ENCODE measurements at regions not wholly inside any gene's neighbourhood (a gene's known extent, or its start where the extent isn't known, plus 50 kb on each side); places are given as distances from the start of the nearest gene placed in this dataset.

DNA sequence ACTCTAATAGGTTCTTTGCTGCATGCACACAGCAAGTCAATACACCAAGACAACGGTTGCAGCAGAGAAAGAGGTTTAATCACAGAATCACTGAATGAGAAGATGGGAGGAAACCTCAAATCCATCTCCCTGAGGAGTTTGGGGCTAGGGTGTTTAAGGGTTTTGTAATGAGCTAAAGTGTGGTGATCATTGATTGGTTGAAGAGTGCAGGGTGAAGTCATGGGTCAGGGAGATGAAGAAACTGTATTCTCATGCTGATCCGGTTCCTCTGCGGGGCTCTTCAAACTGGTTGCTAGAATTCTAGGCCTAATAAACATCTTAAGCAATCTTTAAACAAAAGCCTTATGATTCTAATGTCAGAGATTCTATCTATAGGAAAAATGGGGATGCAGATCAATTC, 432.5 kb upstream of the FAM47C start:
- no peak overlapping the region for H3K27ac ChIP-seq

DNA sequence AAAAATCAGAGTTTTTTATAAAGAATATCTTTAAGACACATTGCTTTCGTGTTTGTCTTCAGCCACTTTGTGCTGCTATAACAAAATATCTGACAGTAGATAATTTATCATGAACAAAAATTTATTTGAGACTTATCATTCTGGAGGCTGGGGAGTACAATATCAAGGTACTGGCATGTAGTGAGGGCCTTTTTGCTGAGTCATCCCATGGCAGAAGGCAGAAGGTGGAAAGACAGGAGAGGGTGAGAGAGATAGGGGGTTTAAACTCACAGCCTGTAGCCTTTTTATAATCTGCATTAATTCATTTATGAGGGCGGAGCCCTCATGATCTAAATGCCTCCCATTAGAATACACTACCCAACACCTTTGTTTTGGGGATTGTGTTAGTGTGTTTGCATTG, 431.2 kb upstream of the FAM47C start:
- Histone ChIP-seq H3K27ac (no peak overlapping the region), H3K4me1 (replicated peaks) (no peaks in the 10 kb centered on the region), H3K27me3 (replicated peaks) (no peaks in the 10 kb centered on the region), H3K9me3 (replicated peaks) (no peaks in the 10 kb centered on the region), H3K4me3 (no peak overlapping the region), H3K36me3 (no peaks in the 10 kb centered on the region)
- DNase-seq (ENCODE audit: low read depth in 1 of 2, low spot score in 2 of 2), result no peak

More for the DNA sequence above, 432.5 kb upstream of the FAM47C start:
- no peaks in the 10 kb centered on the region for H3K9me3 ChIP-seq (replicated peaks)
- no peaks in the 10 kb centered on the region for H3K4me1 ChIP-seq (replicated peaks)
- DNase-seq (ENCODE audit: low read depth in 1 of 2, low spot score in 2 of 2), result no peak
- no peak overlapping the region for H3K4me3 ChIP-seq
- no peaks in the 10 kb centered on the region for H3K36me3 ChIP-seq
- no peaks in the 10 kb centered on the region for H3K27me3 ChIP-seq (replicated peaks)

DNA sequence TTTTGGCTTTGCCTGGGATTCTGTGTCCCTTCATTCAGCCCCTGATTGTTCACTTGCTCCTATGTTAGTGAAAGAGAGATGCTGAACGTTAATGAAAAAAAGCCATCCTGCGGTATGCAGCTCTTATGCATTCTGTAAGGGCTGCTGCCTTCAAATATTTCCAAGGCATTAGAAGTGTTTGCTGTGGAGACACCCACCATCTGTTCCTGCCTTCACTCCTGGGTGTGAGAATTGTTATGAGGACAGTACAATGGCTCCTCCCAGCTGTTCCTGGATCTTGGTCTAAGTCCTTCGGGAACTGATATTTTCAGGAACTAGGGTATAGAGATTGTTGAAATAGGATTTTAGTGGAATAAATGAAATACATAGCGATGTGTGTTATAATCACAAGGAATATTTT, 427.1 kb upstream of the FAM47C start:
- Histone ChIP-seq H3K36me3 (no peaks in the 10 kb centered on the region), H3K9me3 (replicated peaks) (no peaks in the 10 kb centered on the region), H3K27ac (no peak overlapping the region), H3K4me3 (no peak overlapping the region), H3K27me3 (replicated peaks) (no peaks in the 10 kb centered on the region), H3K4me1 (replicated peaks) (no peaks in the 10 kb centered on the region)
- no peak for DNase-seq (ENCODE audit: low read depth in 1 of 2, low spot score in 2 of 2)

DNA sequence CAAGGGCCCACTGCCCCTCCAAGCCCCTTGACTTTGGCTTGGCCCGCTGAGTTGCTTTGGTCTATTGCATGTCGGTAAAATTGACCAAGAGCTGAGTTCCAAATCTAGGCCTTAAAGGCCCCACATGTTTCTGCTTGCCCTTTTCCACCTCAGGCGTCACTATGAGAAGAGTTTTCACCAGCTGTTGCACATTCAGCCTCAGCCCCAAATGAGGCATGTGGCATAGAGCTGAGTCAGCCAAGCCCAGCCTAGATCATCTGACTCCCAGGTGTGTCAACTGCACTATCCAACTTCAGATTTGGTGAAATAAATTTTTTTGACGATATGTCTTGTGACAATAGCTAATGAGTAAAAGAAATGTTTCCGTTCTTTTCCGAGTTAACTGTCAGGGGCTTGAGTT, 424.5 kb upstream of the FAM47C start:
- Histone ChIP-seq H3K4me1 (replicated peaks) (no peaks in the 10 kb centered on the region), H3K9me3 (replicated peaks) (no peaks in the 10 kb centered on the region), H3K27me3 (replicated peaks) (no peaks in the 10 kb centered on the region), H3K27ac (no peak overlapping the region), H3K4me3 (no peak overlapping the region), H3K36me3 (no peaks in the 10 kb centered on the region)
- no peak for DNase-seq (ENCODE audit: low read depth in 1 of 2, low spot score in 2 of 2)

DNA sequence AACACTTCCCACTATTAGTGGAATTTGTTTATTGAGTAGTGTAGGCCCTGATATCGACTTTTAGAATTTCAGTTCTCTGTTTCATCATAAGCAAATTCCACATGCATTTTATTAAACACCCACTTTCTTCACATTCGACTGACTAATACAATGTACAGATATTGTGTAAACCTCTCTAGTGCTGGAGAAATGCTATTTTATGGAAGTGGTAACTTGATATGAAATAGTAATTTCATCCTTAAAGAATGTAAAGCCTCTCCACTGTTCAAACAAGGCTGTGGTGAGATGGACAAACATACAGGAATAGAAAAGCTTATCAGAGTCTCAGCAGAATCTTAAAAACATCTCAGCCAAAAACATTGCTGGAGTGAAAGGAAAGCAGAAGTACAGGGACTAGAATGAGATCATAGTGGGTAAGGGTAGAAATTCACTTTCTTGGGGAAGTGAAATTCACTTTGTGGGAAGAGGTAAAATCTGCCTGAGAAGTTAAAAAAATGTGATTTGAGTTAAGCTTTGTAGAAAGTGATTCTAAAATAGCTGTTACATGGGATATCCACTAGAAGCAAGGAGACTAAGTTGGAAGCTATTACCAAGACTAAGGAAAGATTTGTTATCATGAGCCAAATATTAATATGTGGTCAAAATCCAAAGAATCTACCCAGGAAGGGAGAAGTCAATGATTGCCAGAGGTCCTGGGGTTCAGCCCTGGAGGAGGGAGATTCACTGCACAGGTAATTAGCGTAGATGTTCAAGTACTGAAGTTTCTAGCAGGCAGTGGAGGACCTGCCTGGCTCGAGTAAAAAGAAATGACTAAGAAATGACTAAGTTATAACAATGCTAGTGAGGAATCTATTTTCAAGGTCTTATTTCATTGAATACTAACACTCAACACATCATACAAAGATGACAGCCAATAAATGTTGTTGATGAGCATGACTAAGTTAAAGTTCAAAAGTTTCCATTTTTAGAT, 398.3 kb upstream of the FAM47C start:
- Histone ChIP-seq H3K27ac (no peak overlapping the region), H3K27me3 (replicated peaks) (no peaks in the 10 kb centered on the region), H3K4me1 (replicated peaks) (no peaks in the 10 kb centered on the region), H3K36me3 (no peaks in the 10 kb centered on the region), H3K4me3 (no peak overlapping the region), H3K9me3 (replicated peaks) (no peaks in the 10 kb centered on the region)
- DNase-seq (ENCODE audit: low read depth in 1 of 2, low spot score in 2 of 2), result no peak

DNA sequence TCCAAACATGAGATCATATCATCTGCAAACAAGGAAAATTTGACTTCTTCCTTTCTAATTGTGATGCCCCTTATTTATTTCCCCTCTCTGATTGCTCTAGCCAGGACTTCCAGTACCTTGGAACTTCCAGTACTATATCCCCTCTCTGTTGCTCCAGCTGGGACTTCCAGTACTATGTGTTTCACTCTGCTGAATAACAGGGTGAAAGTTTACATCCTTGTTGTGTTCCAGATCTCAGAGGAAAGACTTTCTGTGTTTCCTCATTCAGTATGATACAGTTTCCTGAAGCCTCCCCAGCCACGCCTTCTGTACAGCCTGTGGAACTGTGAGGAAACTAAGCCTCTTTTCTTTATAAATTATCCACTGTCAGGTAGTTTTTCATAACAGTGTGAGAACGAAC, 381.3 kb upstream of the FAM47C start:
- no peaks in the 10 kb centered on the region for H3K9me3 ChIP-seq (replicated peaks)
- no peak overlapping the region for H3K27ac ChIP-seq
- no peaks in the 10 kb centered on the region for H3K4me1 ChIP-seq (replicated peaks)
- H3K27me3 ChIP-seq (replicated peaks), result no peaks in the 10 kb centered on the region
- H3K36me3 ChIP-seq, result no peaks in the 10 kb centered on the region
- DNase-seq (ENCODE audit: low read depth in 1 of 2, low spot score in 2 of 2), result no peak
- no peak overlapping the region for H3K4me3 ChIP-seq

DNA sequence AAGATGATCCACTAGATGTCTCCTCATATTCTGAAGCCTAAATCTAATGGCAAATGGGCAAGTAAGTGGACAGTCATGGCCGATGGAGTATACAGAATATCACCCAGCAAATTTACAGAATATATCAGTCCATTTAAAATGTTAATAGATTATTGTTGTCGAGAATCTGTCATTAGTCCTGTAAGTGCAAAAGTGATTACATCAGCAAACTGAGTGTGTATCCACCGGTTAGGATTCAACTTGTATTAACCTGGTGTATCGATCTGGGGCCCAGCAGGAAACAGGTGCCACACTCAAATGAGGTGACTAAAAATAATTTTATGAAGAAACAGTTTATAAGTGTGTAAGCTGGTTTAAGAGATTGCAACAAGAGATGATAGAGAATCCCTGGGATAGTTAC, 367.9 kb upstream of the FAM47C start:
- no peak for DNase-seq (ENCODE audit: low read depth in 1 of 2, low spot score in 2 of 2)
- Histone ChIP-seq H3K27me3 (replicated peaks) (no peaks in the 10 kb centered on the region), H3K36me3 (no peaks in the 10 kb centered on the region), H3K4me1 (replicated peaks) (no peaks in the 10 kb centered on the region), H3K27ac (no peak overlapping the region), H3K4me3 (no peak overlapping the region), H3K9me3 (replicated peaks) (no peaks in the 10 kb centered on the region)

DNA sequence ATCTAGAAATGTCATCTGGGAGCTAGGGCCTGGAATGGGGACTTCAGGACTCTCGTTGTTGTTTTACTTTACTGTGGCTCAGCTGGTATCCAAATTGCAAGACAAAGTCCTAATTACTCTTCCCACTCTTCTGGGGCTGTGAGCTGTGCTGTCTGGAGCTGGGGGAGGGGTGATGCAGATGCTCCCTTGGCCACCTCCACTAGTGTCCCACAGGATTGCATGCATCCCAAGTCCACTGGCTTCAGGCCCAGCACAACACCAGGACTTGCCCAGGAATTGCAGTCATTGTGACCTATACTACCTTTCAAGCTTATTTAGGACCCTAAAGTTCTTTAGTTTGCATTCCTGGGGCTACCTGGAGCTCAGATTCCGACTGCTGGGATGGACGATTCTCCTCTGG, 366.1 kb upstream of the FAM47C start:
- H3K4me3 ChIP-seq, result no peak overlapping the region
- H3K9me3 ChIP-seq (replicated peaks), result no peaks in the 10 kb centered on the region
- no peaks in the 10 kb centered on the region for H3K36me3 ChIP-seq
- H3K4me1 ChIP-seq (replicated peaks), result no peaks in the 10 kb centered on the region
- no peaks in the 10 kb centered on the region for H3K27me3 ChIP-seq (replicated peaks)
- DNase-seq (ENCODE audit: low read depth in 1 of 2, low spot score in 2 of 2), result no peak
- H3K27ac ChIP-seq, result no peak overlapping the region

DNA sequence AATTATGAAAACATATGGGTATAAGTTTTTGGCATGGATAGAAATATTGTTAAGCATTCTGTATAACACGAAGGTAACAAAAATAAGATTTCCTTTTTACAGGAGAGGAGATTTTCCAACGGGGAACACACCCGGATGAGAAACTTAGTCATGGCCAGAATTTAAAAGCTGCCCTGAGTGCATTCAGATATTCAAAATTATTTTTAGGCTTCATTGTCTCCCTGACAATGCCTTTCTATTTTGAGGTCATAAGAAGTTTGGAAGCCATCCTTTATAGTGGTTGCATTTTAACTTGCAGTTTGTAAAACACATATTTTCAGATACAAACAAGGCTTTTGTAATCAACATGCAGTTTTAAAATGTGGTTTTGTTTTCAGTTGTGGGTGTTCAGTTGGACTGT, 357.5 kb upstream of the FAM47C start:
- H3K36me3 ChIP-seq, result no peaks in the 10 kb centered on the region
- H3K27me3 ChIP-seq (replicated peaks), result no peaks in the 10 kb centered on the region
- no peaks in the 10 kb centered on the region for H3K4me1 ChIP-seq (replicated peaks)
- H3K4me3 ChIP-seq, result no peak overlapping the region
- no peak for DNase-seq (ENCODE audit: low read depth in 1 of 2, low spot score in 2 of 2)
- no peaks in the 10 kb centered on the region for H3K9me3 ChIP-seq (replicated peaks)
- H3K27ac ChIP-seq, result no peak overlapping the region

DNA sequence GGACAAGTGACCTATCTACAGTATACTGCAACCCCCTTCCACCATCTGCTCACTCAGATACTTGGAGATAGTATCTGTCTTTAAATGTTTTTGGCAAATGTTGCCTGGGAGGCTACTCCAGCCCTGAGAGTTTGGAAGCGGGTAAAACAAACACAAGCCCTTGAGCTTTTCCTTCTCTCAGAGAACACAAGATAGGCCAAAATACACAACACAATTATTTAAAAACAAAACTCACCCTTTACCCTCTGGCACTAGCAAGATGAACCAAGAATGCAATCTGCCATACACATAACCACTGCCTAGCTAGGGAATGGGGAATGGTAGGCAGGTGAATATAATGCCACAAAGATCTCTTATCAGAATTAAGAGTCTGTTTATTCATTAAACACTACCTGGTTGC, 324.7 kb upstream of the FAM47C start:
- no peaks in the 10 kb centered on the region for H3K36me3 ChIP-seq
- DNase-seq (ENCODE audit: low read depth in 1 of 2, low spot score in 2 of 2), result no peak
- H3K27me3 ChIP-seq (replicated peaks), result no peaks in the 10 kb centered on the region
- H3K9me3 ChIP-seq (replicated peaks), result no peaks in the 10 kb centered on the region
- no peaks in the 10 kb centered on the region for H3K4me1 ChIP-seq (replicated peaks)
- H3K4me3 ChIP-seq, result no peak overlapping the region
- no peak overlapping the region for H3K27ac ChIP-seq

DNA sequence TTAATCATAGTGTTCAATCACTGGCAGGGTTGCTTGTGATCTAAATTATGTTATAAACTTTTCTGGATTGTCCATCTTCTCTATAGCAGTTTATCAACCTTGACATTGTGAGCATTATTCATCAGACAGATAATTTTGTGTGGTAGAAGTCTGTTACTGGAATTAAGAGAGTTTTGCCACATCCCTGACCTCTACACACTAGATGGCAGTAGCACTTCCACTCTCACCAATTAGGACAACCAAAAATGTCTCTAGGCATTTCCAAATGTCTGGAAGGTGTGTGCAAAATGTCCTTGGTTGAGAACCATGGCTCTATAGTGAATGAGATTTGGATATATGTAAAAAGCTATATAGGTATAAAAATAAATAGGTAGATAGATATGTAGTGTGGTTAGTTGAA, 324.1 kb upstream of the FAM47C start:
- no peak for DNase-seq (ENCODE audit: low read depth in 1 of 2, low spot score in 2 of 2)
- no peaks in the 10 kb centered on the region for H3K36me3 ChIP-seq
- no peak overlapping the region for H3K4me3 ChIP-seq
- H3K4me1 ChIP-seq (replicated peaks), result no peaks in the 10 kb centered on the region
- no peaks in the 10 kb centered on the region for H3K9me3 ChIP-seq (replicated peaks)
- no peaks in the 10 kb centered on the region for H3K27me3 ChIP-seq (replicated peaks)
- no peak overlapping the region for H3K27ac ChIP-seq

DNA sequence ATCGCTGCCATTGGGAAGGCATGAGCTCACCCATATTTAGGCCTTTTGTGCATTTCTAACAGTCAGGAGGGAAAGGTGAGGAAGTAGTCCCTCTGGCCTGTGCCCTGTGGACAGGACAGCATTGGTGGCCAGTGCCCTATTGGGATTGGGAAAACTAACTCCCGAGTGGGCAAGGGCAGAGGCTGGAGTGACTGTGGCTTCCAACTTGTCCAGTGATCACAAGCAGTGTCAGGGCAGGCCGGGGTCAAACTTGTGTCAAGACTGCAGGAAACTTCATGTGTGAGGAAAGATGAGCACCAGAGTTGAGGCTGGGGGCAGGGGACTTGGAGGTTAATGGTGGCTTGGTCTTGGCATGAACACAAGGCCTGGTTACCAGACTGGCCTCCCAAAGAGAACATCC, 286.2 kb upstream of the FAM47C start:
- DNase-seq (ENCODE audit: low read depth in 1 of 2, low spot score in 2 of 2), result no peak
- Histone ChIP-seq H3K27ac (no peak overlapping the region), H3K4me1 (replicated peaks) (no peaks in the 10 kb centered on the region), H3K9me3 (replicated peaks) (no peaks in the 10 kb centered on the region), H3K36me3 (no peaks in the 10 kb centered on the region), H3K4me3 (no peak overlapping the region), H3K27me3 (replicated peaks) (no peaks in the 10 kb centered on the region)

DNA sequence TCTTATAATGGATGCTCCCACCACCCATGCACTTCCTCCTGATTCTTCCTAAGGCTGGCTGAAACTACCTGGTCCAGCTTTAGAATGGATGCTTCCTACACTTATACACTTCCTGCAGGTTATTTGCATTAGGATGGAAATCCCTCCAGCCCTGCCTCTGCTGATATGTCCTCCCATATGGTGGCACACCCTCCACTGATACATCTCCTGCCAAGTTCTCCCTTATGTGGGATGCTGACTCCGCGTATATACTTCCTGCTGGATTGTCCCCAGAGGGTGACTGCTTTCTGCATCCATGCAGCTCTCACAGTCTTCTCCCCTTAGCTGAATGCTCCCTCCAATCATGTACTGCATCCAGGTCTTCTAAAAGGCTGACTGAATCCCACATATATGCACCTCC, 254.6 kb upstream of the FAM47C start:
- no peaks in the 10 kb centered on the region for H3K4me1 ChIP-seq (replicated peaks)
- DNase-seq (ENCODE audit: low read depth in 1 of 2, low spot score in 2 of 2), result no peak
- H3K36me3 ChIP-seq, result no peaks in the 10 kb centered on the region
- no peaks in the 10 kb centered on the region for H3K27me3 ChIP-seq (replicated peaks)
- no peak overlapping the region for H3K27ac ChIP-seq
- no peaks in the 10 kb centered on the region for H3K9me3 ChIP-seq (replicated peaks)
- H3K4me3 ChIP-seq, result no peak overlapping the region

DNA sequence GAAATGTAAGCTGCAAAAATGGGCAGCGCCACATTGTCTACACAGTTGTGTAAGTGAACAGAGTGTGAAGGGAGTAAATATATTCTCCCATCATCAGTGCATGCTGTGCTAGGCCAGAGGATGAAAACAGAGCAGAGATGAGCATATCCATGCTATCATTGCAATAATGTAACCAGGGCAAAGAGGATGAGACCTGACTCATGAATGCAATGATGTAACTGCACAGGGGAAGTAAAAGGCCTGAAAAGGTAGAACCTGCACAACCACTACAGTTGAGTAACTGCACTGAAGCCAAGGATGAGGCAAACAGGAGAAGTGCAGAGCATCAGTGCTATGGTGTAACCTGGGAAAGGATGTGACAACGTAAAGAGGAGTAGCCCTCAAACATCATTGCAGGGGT, 220.4 kb upstream of the FAM47C start:
- no peaks in the 10 kb centered on the region for H3K4me1 ChIP-seq (replicated peaks)
- no peaks in the 10 kb centered on the region for H3K9me3 ChIP-seq (replicated peaks)

DNA sequence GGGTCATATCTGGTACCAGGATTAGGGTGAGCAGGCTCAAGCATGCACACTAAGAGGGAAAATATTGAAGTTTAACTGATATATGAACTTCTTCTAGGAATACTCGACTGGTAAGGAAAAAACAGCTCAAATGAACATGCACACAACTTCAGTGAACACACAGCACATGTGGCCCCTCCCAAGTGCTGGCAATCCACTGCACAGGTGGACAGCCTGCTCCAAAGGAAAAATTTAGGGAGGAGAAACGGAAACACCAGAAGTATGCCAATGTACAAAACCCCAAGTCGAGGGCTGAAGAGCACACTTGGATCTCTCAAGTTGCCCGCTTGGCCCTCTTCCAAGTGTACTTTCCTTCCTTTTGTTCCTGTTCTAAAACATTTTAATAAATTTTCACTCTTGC, 205.0 kb upstream of the FAM47C start:
- DNase-seq (ENCODE audit: low read depth in 1 of 2, low spot score in 2 of 2), result no peak
- Histone ChIP-seq H3K27ac (no peak overlapping the region), H3K4me3 (no peak overlapping the region), H3K36me3 (no peaks in the 10 kb centered on the region), H3K4me1 (replicated peaks) (no peaks in the 10 kb centered on the region), H3K9me3 (replicated peaks) (no peaks in the 10 kb centered on the region), H3K27me3 (replicated peaks) (no peaks in the 10 kb centered on the region)

More for the DNA sequence above, 220.4 kb upstream of the FAM47C start:
- no peak overlapping the region for H3K27ac ChIP-seq
- no peak overlapping the region for H3K4me3 ChIP-seq
- DNase-seq (ENCODE audit: low read depth in 1 of 2, low spot score in 2 of 2), result no peak
- H3K27me3 ChIP-seq (replicated peaks), result no peaks in the 10 kb centered on the region
- no peaks in the 10 kb centered on the region for H3K36me3 ChIP-seq
